Neural crest cell (in vitro differentiated cells): ENCODE measurements at regions not wholly inside any gene's neighbourhood (a gene's known extent, or its start where the extent isn't known, plus 50 kb on each side); places are given as distances from the start of the nearest gene placed in this dataset.
A peak's percentile ranks its signal among the peaks of the same experiment; 100 is the strongest.

Source experiments
- DNase-seq: peaks from one replicate; pipeline ENCODE4 v3.0.0; 2021; ENCODE audit warnings: low read depth, mixed read lengths, low spot score
- H3K27ac Mint-ChIP-seq: one replicate; pipeline ENCODE4 v1.8.0; 2021; ENCODE audit warnings: mild to moderate bottlenecking, mixed read lengths; ENCODE audit not compliant: unreplicated experiment
- H3K27me3 Mint-ChIP-seq: 2 replicates; pipeline ENCODE4 v1.8.0; 2021; ENCODE audit warnings: low read depth, mild to moderate bottlenecking, mixed read lengths
- H3K36me3 Mint-ChIP-seq: 2 replicates; pipeline ENCODE4 v1.8.0; 2021; ENCODE audit warnings: low read depth, mild to moderate bottlenecking, mixed read lengths
- H3K4me1 Mint-ChIP-seq: 2 replicates; pipeline ENCODE4 v1.8.0; 2021; ENCODE audit warnings: mixed read lengths
- H3K4me3 Mint-ChIP-seq: one replicate; pipeline ENCODE4 v1.8.0; 2021; ENCODE audit warnings: mild to moderate bottlenecking, mixed read lengths
- H3K9me3 Mint-ChIP-seq: 2 replicates; pipeline ENCODE4 v1.8.0; 2021; ENCODE audit warnings: mixed read lengths
- TF ChIP-seq, protein P1 (sequence below): fragments of 200-600 bp; sonication (generic); conservative IDR thresholded peaks from 2 replicates; pipeline ENCODE4 v1.5.0; 2021; ENCODE audit warnings: antibody characterized with exemption, mild to moderate bottlenecking

DNA sequence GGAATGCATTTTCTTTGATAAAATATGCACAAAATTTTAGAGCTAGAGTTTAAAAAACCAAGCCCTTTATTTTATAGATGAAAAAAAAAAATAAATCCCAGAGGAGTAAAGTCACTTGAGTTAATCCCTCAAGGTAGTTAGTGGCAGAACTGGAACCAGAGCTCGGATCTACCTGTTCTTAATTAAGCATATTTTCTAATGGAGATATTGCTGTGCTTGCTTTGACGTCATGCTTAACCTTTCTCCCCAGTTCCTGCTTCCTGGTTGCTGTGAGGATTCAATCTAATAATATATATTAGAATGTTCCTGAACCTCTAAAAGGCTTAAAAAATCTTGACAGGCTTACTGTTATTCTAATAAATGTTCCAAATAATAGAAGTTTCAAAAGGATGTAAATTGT, 300.6 kb upstream of the KLF12 start:
- H3K27me3 Mint-ChIP-seq, result no peaks in the 10 kb centered on the region
- TF ChIP-seq, protein P1, sequence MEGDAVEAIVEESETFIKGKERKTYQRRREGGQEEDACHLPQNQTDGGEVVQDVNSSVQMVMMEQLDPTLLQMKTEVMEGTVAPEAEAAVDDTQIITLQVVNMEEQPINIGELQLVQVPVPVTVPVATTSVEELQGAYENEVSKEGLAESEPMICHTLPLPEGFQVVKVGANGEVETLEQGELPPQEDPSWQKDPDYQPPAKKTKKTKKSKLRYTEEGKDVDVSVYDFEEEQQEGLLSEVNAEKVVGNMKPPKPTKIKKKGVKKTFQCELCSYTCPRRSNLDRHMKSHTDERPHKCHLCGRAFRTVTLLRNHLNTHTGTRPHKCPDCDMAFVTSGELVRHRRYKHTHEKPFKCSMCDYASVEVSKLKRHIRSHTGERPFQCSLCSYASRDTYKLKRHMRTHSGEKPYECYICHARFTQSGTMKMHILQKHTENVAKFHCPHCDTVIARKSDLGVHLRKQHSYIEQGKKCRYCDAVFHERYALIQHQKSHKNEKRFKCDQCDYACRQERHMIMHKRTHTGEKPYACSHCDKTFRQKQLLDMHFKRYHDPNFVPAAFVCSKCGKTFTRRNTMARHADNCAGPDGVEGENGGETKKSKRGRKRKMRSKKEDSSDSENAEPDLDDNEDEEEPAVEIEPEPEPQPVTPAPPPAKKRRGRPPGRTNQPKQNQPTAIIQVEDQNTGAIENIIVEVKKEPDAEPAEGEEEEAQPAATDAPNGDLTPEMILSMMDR, result no peak
- H3K9me3 Mint-ChIP-seq, result no peaks in the 10 kb centered on the region
- no peaks in the 10 kb centered on the region for H3K36me3 Mint-ChIP-seq
- H3K4me1 Mint-ChIP-seq, result peaks cover 13% of the 10 kb centered on the region
- no peak overlapping the region for H3K4me3 Mint-ChIP-seq
- DNase-seq, result no peak
- H3K27ac Mint-ChIP-seq, result peak overlapping the region; percentile 6

DNA sequence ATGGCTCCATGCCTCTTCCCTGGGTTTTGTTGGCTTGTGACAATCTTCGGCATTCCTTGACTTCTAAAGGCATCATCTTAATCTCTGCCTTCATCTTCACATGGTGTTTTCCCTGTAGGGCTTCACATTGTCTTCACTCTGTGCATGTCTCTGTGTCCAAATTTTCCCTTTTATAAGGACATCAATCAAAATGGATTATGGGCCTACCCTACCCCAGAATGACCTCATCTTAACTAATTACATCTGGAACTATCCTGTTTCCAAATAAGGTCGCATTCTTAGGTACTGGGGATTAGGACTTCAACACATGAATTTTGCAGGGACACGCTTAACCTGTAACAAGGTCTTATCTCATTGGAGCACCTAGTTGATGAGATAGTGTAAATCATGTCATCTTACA, 290.3 kb upstream of the KLF12 start:
- Mint-ChIP-seq H3K4me3 (no peak overlapping the region), H3K27ac (no peak overlapping the region), H3K27me3 (no peaks in the 10 kb centered on the region), H3K4me1 (peaks cover 6% of the 10 kb centered on the region), H3K9me3 (no peaks in the 10 kb centered on the region), H3K36me3 (no peaks in the 10 kb centered on the region)
- no peak for DNase-seq
- TF ChIP-seq, protein P1, result no peak

DNA sequence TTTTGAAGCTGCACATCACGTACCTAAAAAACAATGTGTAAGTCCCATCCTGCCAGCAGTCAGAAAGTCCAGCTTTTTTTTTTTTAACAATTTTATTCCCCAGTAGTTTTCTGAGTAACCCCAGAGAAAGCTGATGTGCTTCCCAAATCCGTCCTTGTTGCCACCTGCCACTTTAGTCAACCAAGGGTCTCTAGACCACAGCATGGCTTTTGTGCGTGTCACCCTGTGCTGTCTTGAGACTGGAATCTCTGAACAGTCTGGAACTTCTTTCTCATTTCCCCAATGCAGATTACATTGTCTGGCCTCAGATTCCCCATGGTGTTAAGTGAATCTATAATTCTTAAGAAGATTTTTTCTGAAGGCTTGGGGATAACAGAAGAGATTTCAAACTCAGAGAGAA, 289.2 kb upstream of the KLF12 start:
- Mint-ChIP-seq H3K4me1 (peaks cover 6% of the 10 kb centered on the region), H3K4me3 (no peak overlapping the region), H3K27me3 (no peaks in the 10 kb centered on the region), H3K9me3 (no peaks in the 10 kb centered on the region), H3K36me3 (no peaks in the 10 kb centered on the region), H3K27ac (no peak overlapping the region)
- TF ChIP-seq, protein P1, result no peak
- no peak for DNase-seq

DNA sequence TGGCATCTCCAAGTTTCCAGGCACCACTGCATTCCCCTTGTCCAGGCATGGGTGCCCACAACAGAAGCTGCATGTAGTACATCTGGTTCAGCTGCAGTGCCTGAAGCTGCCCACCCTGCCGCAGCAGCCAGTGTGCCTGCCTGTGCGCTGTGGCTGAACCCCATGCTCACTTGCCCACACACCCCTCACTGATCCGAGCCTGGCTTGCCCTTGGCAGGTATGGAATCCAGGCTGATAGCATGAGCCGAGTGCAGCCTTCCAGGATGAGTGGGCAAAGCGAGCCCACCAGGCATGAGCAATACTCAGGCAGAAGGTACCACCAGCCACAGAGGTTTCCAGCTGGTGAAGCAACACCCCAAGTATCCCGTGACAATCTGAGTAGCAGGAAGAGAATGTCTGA, 280.3 kb upstream of the KLF12 start:
- Mint-ChIP-seq H3K27me3 (no peaks in the 10 kb centered on the region), H3K27ac (no peak overlapping the region), H3K4me3 (no peak overlapping the region), H3K4me1 (no peaks in the 10 kb centered on the region), H3K9me3 (peaks cover 2% of the 10 kb centered on the region), H3K36me3 (peaks cover 2% of the 10 kb centered on the region)
- DNase-seq, result no peak
- TF ChIP-seq, protein P1, result no peak

DNA sequence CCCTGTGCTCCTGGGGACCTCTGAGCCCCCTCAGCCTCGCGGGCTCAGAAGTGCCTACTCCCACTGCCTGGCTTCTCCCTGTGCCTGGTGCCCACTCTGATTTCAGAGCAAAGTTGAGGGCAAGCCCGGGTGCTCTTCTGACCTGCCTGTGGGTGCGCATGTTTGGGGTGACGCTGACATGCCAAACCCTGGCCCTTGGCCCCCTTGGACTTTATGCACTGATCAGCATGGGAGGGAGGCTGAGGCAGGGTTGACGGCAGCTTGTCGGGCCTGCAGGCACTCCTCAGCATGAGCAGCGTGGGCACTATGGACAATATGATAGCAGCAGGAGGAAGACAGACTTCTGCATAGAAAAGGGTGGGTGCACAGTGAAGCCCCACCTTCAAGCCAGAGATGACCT, 279.3 kb upstream of the KLF12 start:
- no peak overlapping the region for H3K27ac Mint-ChIP-seq
- H3K36me3 Mint-ChIP-seq, result peaks cover 3% of the 10 kb centered on the region
- TF ChIP-seq, protein P1, result no peak
- no peak overlapping the region for H3K4me3 Mint-ChIP-seq
- no peaks in the 10 kb centered on the region for H3K27me3 Mint-ChIP-seq
- peaks cover 2% of the 10 kb centered on the region for H3K9me3 Mint-ChIP-seq
- no peaks in the 10 kb centered on the region for H3K4me1 Mint-ChIP-seq
- DNase-seq, result no peak

DNA sequence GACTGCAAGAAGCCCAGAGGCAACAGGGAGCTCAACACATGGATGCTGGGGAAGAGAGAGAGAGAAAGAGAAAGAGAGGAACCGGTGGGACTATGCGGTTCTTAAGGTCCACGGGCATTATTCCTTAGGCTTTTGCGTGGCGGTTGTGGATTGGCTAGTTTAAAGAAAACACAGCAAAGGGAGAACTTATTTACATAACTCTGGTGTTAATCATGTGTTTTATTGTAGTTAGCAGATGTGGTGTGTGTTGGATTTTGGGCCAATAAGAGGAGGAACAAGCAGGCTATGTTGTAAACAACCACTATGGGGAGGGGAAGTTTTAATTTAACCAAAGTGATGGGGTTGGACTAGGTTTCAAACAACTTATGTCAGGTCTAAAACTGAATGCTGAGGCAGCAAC, 275.3 kb upstream of the KLF12 start:
- TF ChIP-seq, protein P1, result no peak
- H3K4me1 Mint-ChIP-seq, result no peaks in the 10 kb centered on the region
- no peaks in the 10 kb centered on the region for H3K27me3 Mint-ChIP-seq
- DNase-seq, result no peak
- H3K9me3 Mint-ChIP-seq, result no peaks in the 10 kb centered on the region
- peaks cover 3% of the 10 kb centered on the region for H3K36me3 Mint-ChIP-seq
- no peak overlapping the region for H3K27ac Mint-ChIP-seq
- no peak overlapping the region for H3K4me3 Mint-ChIP-seq
